ENCODE measurements at regions not wholly inside any gene's neighbourhood (a gene's known extent, or its start where the extent isn't known, plus 50 kb on each side); places are given as distances from the start of the nearest gene placed in this dataset.

DNA sequence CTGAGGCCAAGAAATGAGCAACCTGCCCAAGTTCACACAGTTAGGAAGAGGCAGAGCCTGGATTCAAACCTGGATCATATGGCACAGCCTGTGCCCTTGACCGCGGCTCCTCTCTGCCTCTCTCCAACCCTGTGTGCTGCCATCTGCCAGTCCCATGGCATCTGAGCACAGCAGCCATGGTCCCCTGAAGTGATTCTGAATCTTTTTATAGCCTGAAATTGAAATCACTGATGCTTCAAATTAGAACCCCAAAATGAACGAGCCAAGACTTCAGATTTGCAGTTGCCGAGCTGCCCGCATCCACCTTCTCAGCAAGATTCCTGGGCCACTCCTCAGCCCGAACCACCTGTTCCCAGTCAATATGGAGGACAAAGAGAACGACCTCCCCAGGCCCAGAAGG is 252.7 kb downstream of the CTTN start:
- H3K4me2 ChIP-seq = no peak overlapping the region
- no peak overlapping the region for H3K27ac Mint-ChIP-seq
- no peak overlapping the region for H2AFZ ChIP-seq
- DNase-seq (ENCODE audit: low spot score) (no peak), ATAC-seq (no peak)
- no peaks in the 10 kb centered on the region for H3K36me3 ChIP-seq (ENCODE audit: insufficient read depth)
- no peak for TF ChIP-seq ZNF114 (CRISPR knock-in tag; IDR thresholded peaks at IDR 0.05)
- TF ChIP-seq STAT1 (IDR thresholded peaks at IDR 0.05; ENCODE audit: unreplicated experiment) = no peak
- no peak for TF ChIP-seq EZH2phosphoT487 (IDR thresholded peaks at IDR 0.05; ENCODE audit: unreplicated experiment)
- no peak for TF ChIP-seq ZNF462 (CRISPR knock-in tag; IDR thresholded peaks at IDR 0.05)
- no peak for TF ChIP-seq EZH2 (IDR thresholded peaks at IDR 0.05; ENCODE audit: low read depth, unreplicated experiment)
- TF ChIP-seq REST (IDR thresholded peaks at IDR 0.05; ENCODE audit: unreplicated experiment) = no peak
- no peak for TF ChIP-seq ZNF331 (CRISPR knock-in tag; IDR thresholded peaks at IDR 0.05; ENCODE audit: low read depth)
- no peak for TF ChIP-seq POLR2AphosphoS5 (IDR thresholded peaks at IDR 0.05; ENCODE audit: low read depth)
- TF ChIP-seq CREB1 (CRISPR knock-in tag; IDR thresholded peaks at IDR 0.05; ENCODE audit: low read depth) = no peak
- no peak for TF ChIP-seq NANOG (IDR thresholded peaks at IDR 0.05; ENCODE audit: borderline replicate concordance)
- no peak for TF ChIP-seq JUNB (IDR thresholded peaks at IDR 0.05; ENCODE audit: unreplicated experiment)
- TF ChIP-seq, protein P1, sequence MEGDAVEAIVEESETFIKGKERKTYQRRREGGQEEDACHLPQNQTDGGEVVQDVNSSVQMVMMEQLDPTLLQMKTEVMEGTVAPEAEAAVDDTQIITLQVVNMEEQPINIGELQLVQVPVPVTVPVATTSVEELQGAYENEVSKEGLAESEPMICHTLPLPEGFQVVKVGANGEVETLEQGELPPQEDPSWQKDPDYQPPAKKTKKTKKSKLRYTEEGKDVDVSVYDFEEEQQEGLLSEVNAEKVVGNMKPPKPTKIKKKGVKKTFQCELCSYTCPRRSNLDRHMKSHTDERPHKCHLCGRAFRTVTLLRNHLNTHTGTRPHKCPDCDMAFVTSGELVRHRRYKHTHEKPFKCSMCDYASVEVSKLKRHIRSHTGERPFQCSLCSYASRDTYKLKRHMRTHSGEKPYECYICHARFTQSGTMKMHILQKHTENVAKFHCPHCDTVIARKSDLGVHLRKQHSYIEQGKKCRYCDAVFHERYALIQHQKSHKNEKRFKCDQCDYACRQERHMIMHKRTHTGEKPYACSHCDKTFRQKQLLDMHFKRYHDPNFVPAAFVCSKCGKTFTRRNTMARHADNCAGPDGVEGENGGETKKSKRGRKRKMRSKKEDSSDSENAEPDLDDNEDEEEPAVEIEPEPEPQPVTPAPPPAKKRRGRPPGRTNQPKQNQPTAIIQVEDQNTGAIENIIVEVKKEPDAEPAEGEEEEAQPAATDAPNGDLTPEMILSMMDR (conservative IDR thresholded peaks at IDR 0.05; ENCODE audit: low read depth in 2 of 2) = no peak
- no peak for TF ChIP-seq ETS1 (IDR thresholded peaks at IDR 0.05)
- H3K27me3 ChIP-seq (ENCODE audit: insufficient read depth) = no peaks in the 10 kb centered on the region
- peaks cover 50% of the 10 kb centered on the region for H3K79me2 ChIP-seq (replicated peaks; ENCODE audit: insufficient read depth)
- H3K27me3 Mint-ChIP-seq (ENCODE audit: insufficient read depth, low read depth, poor library complexity) = peaks cover 8% of the 10 kb centered on the region
- H4K20me1 ChIP-seq (replicated peaks; ENCODE audit: insufficient read depth) = peaks cover 6% of the 10 kb centered on the region
- no peaks in the 10 kb centered on the region for H3K9me2 ChIP-seq (ENCODE audit: insufficient read depth)
- H3K36me3 Mint-ChIP-seq (ENCODE audit: low read depth) = no peaks in the 10 kb centered on the region; the same call in 2 of the 3 replicates
- no peak overlapping the region for H3K4me3 ChIP-seq
- peaks cover 2% of the 10 kb centered on the region; the same call in 1 of the 3 replicates for H3K9me3 Mint-ChIP-seq
- peaks cover 64% of the 10 kb centered on the region for H3K4me1 Mint-ChIP-seq
- H3K27ac ChIP-seq (ENCODE audit: low read depth) = no peak overlapping the region
- H3K4me1 ChIP-seq (ENCODE audit: insufficient read depth) = peaks cover 45% of the 10 kb centered on the region
- H3K4me3 Mint-ChIP-seq = no peak overlapping the region
- H3F3A ChIP-seq (replicated peaks; ENCODE audit: low read depth) = 0 out of 2 replicates have a peak, but pooled peaks cover 3% of the 10 kb centered on the region

Measured in GM23338 (cell line).